ENCODE measurements at regions not wholly inside any gene's neighbourhood (a gene's known extent, or its start where the extent isn't known, plus 50 kb on each side); places are given as distances from the start of the nearest gene placed in this dataset.
"Not testable (repeated sequence)": the region's sequence is repeated elsewhere in the genome, so short reads cannot be mapped to it uniquely, and the experiment has no call there.

DNA sequence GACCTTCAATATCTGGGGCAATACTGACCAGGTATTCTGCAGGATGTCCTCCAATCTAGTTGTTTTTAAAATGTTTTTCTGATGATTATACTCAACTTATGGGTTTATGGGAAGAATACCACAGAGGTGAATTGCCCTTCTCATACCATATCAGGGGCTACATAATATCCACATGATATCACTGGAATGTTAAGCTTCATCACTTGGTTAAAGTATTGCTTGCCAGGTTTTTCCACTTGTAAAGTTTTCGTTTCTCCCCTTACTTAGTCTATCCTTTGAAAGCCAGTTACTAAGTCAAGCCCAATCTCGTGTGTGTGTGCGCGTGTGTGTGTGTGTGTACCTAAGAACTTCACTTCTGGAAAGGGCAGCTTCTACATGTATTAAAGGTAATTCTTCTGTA lies 980.9 kb upstream of the FBXO33 start:
- DNase-seq (ENCODE audit: low read depth in 4 of 4, low spot score in 3 of 4): no peak

GRCh38 chr14:40410708-40411107 lies 978.5 kb upstream of the FBXO33 start:
- no peak for DNase-seq (ENCODE audit: low read depth in 4 of 4, low spot score in 3 of 4)

- no peak for DNase-seq (ENCODE audit: low read depth in 4 of 4, low spot score in 3 of 4)
These were observed 970.7 kb upstream of the FBXO33 start for GRCh38 chr14:40402957-40403356.

GRCh38 chr14:40398981-40399380 lies 966.7 kb upstream of the FBXO33 start:
- DNase-seq (ENCODE audit: low read depth in 4 of 4, low spot score in 3 of 4): no peak

- no peak for DNase-seq (ENCODE audit: low read depth in 4 of 4, low spot score in 3 of 4)
These were observed 962.6 kb upstream of the FBXO33 start for GRCh38 chr14:40394634-40395340.

GRCh38 chr14:40393143-40393542 lies 960.9 kb upstream of the FBXO33 start:
- no peak for DNase-seq (ENCODE audit: low read depth in 4 of 4, low spot score in 3 of 4)

GRCh38 chr14:40386433-40386832 lies 954.2 kb upstream of the FBXO33 start:
- DNase-seq (ENCODE audit: low read depth in 4 of 4, low spot score in 3 of 4): no peak

GRCh38 chr14:40374221-40374620 lies 942.0 kb upstream of the FBXO33 start:
- DNase-seq (ENCODE audit: low read depth in 4 of 4, low spot score in 3 of 4): no peak

- no peak for DNase-seq (ENCODE audit: low read depth in 4 of 4, low spot score in 3 of 4)
These were observed 938.8 kb upstream of the FBXO33 start for GRCh38 chr14:40371011-40371410.

- no peak for DNase-seq (ENCODE audit: low read depth in 4 of 4, low spot score in 3 of 4)
These were observed 936.1 kb upstream of the FBXO33 start for GRCh38 chr14:40368314-40368713.

GRCh38 chr14:40367717-40368116 lies 935.5 kb upstream of the FBXO33 start:
- no peak for DNase-seq (ENCODE audit: low read depth in 4 of 4, low spot score in 3 of 4)

DNA sequence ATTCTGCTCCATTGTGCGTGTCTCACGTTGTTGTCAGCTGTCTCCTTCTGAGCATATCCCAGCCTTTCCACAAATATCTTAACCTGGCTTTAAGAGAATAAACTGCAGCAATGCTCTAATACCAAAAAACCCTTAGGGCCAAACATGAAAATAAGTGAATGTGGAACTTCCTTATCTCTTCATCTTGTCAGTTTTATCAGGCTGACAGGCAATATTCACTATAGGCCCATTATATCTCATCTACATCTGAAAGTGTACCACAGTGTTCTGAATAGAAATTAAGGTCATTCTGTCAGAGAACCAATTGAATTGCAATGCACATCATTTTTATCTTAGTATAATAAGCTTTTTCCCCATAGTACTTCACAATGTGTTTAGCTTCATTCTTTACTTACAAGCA lies 933.1 kb upstream of the FBXO33 start:
- no peak for DNase-seq (ENCODE audit: low read depth in 4 of 4, low spot score in 3 of 4)

- DNase-seq (ENCODE audit: low read depth in 4 of 4, low spot score in 3 of 4): no peak
These were observed 930.6 kb upstream of the FBXO33 start for GRCh38 chr14:40362856-40363255.

- no peak for DNase-seq (ENCODE audit: low read depth in 4 of 4, low spot score in 3 of 4)
These were observed 922.5 kb upstream of the FBXO33 start for GRCh38 chr14:40354754-40355153.

- DNase-seq (ENCODE audit: low read depth in 4 of 4, low spot score in 3 of 4): not testable (repeated sequence)
These were observed 915.9 kb upstream of the FBXO33 start for GRCh38 chr14:40348104-40348503.

DNA sequence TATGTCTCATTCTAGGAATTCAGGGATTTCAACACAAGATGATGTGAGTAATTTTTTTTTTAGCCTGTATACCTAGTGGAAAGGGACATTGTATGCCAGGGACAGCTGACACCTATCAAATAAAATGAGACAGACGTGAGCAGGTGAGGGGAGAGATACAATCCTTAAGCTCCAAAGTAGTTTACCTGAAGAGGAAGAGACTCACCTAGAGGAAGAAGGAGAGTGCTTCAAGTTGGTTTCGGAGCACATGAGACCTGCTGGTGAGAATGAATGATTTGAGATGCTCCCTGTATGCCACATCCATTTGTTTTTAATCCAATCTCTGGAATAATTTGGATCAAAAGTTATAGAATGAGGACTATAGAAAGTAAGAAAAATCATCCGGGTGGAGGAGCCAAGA lies 915.4 kb upstream of the FBXO33 start:
- no peak for DNase-seq (ENCODE audit: low read depth in 4 of 4, low spot score in 3 of 4)

DNA sequence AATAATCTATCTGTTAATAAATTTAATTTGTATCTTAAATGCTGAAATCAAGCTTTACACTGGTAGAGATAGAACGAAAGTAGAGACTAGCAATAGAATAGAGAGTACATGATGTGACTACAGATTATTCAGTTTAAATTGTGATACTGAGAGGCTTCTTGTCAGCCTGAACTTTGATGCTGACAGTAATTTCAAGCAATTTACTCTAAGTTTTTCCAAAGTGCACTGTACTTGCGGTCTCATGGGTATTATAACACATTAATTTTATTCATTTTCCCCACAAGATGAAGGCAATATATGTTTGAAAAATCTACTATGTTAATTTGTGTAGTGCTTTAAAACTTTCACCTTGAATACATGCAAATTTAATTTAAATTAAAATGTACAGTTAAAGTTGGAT lies 914.0 kb upstream of the FBXO33 start:
- no peak for DNase-seq (ENCODE audit: low read depth in 4 of 4, low spot score in 3 of 4)

DNA sequence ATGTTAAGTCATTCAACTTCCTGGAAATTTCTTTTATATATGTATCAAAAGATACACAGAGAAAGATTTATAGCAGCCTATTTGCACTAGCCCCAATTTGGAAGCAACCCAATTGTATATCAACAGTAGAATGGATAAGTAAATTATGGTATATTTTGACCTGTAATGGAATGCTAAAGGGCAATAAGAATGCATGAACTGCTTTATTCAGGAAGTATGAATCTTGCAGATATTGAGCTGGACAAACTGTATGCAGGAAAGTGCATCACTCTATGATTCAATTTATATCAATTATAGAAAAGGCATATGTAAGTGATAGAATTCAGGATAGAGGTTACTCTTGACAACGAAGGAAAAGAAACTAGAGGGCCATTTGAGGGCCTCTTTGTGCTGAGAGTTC lies 913.1 kb upstream of the FBXO33 start:
- DNase-seq (ENCODE audit: low read depth in 4 of 4, low spot score in 3 of 4): peak in 1 of 4 donors; percentile 9

GRCh38 chr14:40340708-40341107 lies 908.5 kb upstream of the FBXO33 start:
- no peak for DNase-seq (ENCODE audit: low read depth in 4 of 4, low spot score in 3 of 4)

- DNase-seq (ENCODE audit: low read depth in 4 of 4, low spot score in 3 of 4): no peak
These were observed 904.6 kb upstream of the FBXO33 start for GRCh38 chr14:40336846-40337245.

GRCh38 chr14:40326519-40326918 lies 894.3 kb upstream of the FBXO33 start:
- DNase-seq (ENCODE audit: low read depth in 4 of 4, low spot score in 3 of 4): not testable (repeated sequence)

GRCh38 chr14:40318211-40318719 lies 886.0 kb upstream of the FBXO33 start:
- DNase-seq (ENCODE audit: low read depth in 4 of 4, low spot score in 3 of 4): no peak

- DNase-seq (ENCODE audit: low read depth in 4 of 4, low spot score in 3 of 4): no peak
These were observed 885.5 kb upstream of the FBXO33 start for GRCh38 chr14:40317690-40318089.
